Effector memory CD4-positive, alpha-beta T cell (primary cell): ENCODE measurements at regions not wholly inside any gene's neighbourhood (a gene's known extent, or its start where the extent isn't known, plus 50 kb on each side); places are given as distances from the start of the nearest gene placed in this dataset.

ENCODE experiments used
- DNase-seq, 3 donors: peaks; one replicate each; pipeline ENCODE4 v3.0.0-alpha.2; 2020
- H3K27ac ChIP-seq: 2 replicates; pipeline ENCODE4 v1.7.0; 2013; ENCODE audit warnings: mild to moderate bottlenecking, low read length, moderate library complexity; ENCODE audit not compliant: insufficient read depth, poor library complexity, severe bottlenecking
- H3K27me3 ChIP-seq: replicated peaks from 2 replicates; pipeline ENCODE4 v1.7.0; 2013; ENCODE audit warnings: mild to moderate bottlenecking, low read length; ENCODE audit not compliant: insufficient read depth, control insufficient read depth, poor library complexity, severe bottlenecking
- H3K36me3 ChIP-seq: 2 replicates; pipeline ENCODE4 v1.7.0; 2013; ENCODE audit warnings: mild to moderate bottlenecking, low read length, moderate library complexity; ENCODE audit not compliant: control insufficient read depth, insufficient read depth
- H3K4me1 ChIP-seq: 2 replicates; pipeline ENCODE4 v1.7.0; 2013; ENCODE audit warnings: low read length, mild to moderate bottlenecking; ENCODE audit not compliant: control insufficient read depth, insufficient read depth, poor library complexity, severe bottlenecking
- H3K4me3 ChIP-seq: 2 replicates; pipeline ENCODE4 v1.7.0; 2013; ENCODE audit warnings: low read length, low read depth, mild to moderate bottlenecking; ENCODE audit not compliant: insufficient read depth, poor library complexity, severe bottlenecking
- H3K9me3 ChIP-seq: 2 replicates; pipeline ENCODE4 v1.7.0; 2013; ENCODE audit warnings: mild to moderate bottlenecking, low read length, moderate library complexity; ENCODE audit not compliant: control insufficient read depth

DNA sequence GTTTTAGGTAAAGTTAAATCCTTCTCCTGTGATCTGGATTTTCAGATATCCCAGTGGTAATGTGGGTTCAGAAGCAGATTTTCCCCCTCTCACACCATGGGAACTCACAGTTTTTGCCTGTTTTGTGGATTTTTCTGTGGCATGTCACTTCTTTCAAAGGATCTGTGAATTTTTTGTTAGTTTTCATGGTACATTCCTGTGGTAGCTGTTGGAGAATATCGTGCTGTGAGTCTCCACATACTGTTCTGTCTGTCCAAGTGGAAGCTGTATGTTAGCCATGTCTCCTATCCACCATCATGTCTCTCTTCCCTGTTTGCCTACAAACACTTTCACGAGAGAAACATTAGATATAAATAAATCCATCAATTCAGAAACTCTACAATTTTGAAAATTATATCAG lies 378.7 kb upstream of the ADGRB3 start:
- Histone ChIP-seq H3K27ac (no peak overlapping the region), H3K9me3 (no peaks in the 10 kb centered on the region), H3K4me3 (no peak overlapping the region), H3K36me3 (no peaks in the 10 kb centered on the region), H3K4me1 (no peaks in the 10 kb centered on the region), H3K27me3 (no peaks in the 10 kb centered on the region)
- DNase-seq, result no peak

DNA sequence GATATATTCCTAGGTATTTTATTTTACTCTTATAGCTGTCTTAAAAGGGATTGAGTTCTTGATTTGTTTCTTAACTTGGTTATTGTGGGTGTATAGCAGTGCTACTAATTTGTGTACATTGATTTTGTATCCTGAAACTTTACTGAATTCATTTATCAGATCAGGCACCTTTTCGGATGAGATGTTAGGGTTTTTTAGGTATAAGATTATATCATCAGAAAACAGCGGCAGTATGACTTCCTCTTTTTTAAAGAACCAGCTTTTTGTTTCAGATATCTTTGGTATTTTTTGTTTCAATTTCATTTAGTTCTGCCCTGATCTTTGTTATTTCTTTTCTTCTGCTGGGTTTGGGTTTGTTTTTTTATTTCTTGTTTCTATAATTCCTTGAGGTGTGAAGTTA lies 382.4 kb upstream of the ADGRB3 start:
- no peaks in the 10 kb centered on the region for H3K27me3 ChIP-seq
- no peaks in the 10 kb centered on the region for H3K4me1 ChIP-seq
- DNase-seq, result no peak
- H3K27ac ChIP-seq, result no peak overlapping the region
- H3K9me3 ChIP-seq, result no peaks in the 10 kb centered on the region
- H3K36me3 ChIP-seq, result no peaks in the 10 kb centered on the region
- no peak overlapping the region for H3K4me3 ChIP-seq

GRCh38 chr6:68247782-68248181 lies 387.3 kb upstream of the ADGRB3 start:
- H3K4me3 ChIP-seq, result no peak overlapping the region
- no peaks in the 10 kb centered on the region for H3K36me3 ChIP-seq
- no peak for DNase-seq
- no peaks in the 10 kb centered on the region for H3K27me3 ChIP-seq
- no peak overlapping the region for H3K27ac ChIP-seq
- H3K4me1 ChIP-seq, result no peaks in the 10 kb centered on the region
- H3K9me3 ChIP-seq, result no peaks in the 10 kb centered on the region

GRCh38 chr6:68240726-68241125 lies 394.4 kb upstream of the ADGRB3 start:
- H3K9me3 ChIP-seq, result no peaks in the 10 kb centered on the region
- H3K4me3 ChIP-seq, result no peak overlapping the region
- H3K27me3 ChIP-seq, result no peaks in the 10 kb centered on the region
- no peak for DNase-seq
- H3K4me1 ChIP-seq, result no peaks in the 10 kb centered on the region
- H3K36me3 ChIP-seq, result no peaks in the 10 kb centered on the region
- no peak overlapping the region for H3K27ac ChIP-seq

- Histone ChIP-seq H3K4me1 (no peaks in the 10 kb centered on the region), H3K9me3 (no peaks in the 10 kb centered on the region), H3K27ac (no peak overlapping the region), H3K4me3 (no peak overlapping the region), H3K27me3 (no peaks in the 10 kb centered on the region), H3K36me3 (no peaks in the 10 kb centered on the region)
- no peak for DNase-seq
Measured at GRCh38 chr6:68239034-68239433, 396.0 kb upstream of the ADGRB3 start.

DNA sequence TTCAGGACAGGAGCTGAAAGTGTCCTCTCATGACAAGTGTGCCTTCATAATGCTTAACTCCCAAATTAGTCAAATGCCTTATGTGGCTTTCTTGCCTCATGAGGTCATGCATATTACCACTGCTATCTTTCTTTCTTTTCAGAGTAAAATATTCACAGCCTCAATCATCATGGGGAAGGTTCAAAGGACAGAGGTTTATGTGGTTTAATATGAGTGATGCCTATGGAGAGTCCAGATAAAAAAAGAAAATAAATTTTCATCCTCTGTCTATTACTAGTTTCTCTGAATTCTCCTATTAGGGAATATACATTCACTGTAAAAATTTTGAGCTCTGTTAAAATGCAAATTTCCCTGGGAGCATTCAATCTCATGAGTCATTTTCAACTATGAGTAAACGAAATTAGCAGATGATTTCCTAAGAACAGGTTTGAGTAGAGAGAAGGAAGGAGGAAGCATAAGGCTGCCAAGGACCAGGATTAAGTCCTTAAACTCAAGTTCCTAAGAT lies 396.9 kb upstream of the ADGRB3 start:
- no peak for DNase-seq
- H3K36me3 ChIP-seq, result no peaks in the 10 kb centered on the region
- H3K4me3 ChIP-seq, result no peak overlapping the region
- H3K27me3 ChIP-seq, result no peaks in the 10 kb centered on the region
- no peaks in the 10 kb centered on the region for H3K9me3 ChIP-seq
- no peak overlapping the region for H3K27ac ChIP-seq
- no peaks in the 10 kb centered on the region for H3K4me1 ChIP-seq

DNA sequence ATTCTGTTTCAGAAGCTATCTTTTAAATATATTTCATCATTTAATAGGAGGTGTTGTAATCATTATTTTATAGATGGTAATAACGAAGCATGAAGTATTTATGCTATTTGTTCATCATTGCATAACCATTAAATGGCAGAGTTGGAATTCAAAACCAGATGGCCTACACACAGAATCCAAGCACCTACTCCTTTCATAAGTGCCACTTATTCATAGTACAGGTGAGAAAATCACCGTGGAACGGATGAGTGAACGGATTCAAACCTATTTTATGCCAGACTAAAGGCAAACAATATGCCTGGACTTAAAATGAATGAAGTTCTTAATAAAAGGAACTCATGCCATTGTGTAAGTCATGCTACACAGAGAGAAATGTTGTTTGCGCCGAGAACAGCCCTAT lies 397.9 kb upstream of the ADGRB3 start:
- Histone ChIP-seq H3K9me3 (no peaks in the 10 kb centered on the region), H3K36me3 (no peaks in the 10 kb centered on the region), H3K27ac (no peak overlapping the region), H3K4me3 (no peak overlapping the region), H3K4me1 (no peaks in the 10 kb centered on the region), H3K27me3 (no peaks in the 10 kb centered on the region)
- no peak for DNase-seq

- Histone ChIP-seq H3K4me3 (no peak overlapping the region), H3K9me3 (no peaks in the 10 kb centered on the region), H3K36me3 (no peaks in the 10 kb centered on the region), H3K4me1 (no peaks in the 10 kb centered on the region), H3K27ac (no peak overlapping the region), H3K27me3 (no peaks in the 10 kb centered on the region)
- DNase-seq, result no peak
Measured at GRCh38 chr6:68235326-68235784, 399.7 kb upstream of the ADGRB3 start.

DNA sequence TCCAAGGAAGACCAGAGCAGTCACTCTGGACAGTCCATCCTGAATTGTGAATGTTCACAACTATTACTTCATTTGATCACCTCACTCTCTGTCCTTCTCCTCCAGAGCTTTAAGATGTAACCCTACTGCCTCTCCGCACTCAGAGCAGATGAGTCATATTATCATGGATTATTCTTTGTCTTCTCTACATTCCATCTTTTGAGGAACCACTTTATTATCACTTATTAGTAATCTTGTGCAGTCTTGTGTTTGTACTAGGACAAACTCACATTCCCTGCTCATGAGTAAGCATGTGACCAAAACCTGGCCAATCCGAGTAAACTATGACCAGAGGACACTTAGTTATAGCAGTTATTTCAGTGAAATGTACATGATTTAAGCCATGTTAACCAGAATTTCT lies 401.5 kb upstream of the ADGRB3 start:
- no peak overlapping the region for H3K27ac ChIP-seq
- H3K4me1 ChIP-seq, result no peaks in the 10 kb centered on the region
- no peaks in the 10 kb centered on the region for H3K36me3 ChIP-seq
- H3K4me3 ChIP-seq, result no peak overlapping the region
- H3K9me3 ChIP-seq, result no peaks in the 10 kb centered on the region
- no peak for DNase-seq
- no peaks in the 10 kb centered on the region for H3K27me3 ChIP-seq

DNA sequence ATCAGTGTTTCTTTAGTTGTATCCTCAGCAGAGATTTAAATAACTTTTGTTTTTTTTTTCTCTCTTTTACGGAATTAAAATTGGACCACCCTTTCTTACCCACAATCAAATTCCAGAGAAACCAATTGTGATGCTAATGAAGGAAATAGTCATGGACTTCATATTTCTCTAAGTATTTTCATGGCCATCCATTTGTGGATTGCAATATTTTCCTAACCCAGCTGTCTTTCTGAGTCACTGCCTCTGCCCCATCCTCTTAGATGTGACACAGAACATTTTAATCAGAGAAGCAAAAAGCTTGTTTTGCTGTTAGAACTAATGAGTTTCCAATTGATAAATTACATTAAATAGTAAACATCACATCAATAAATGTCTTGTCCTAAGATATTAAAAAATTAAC lies 405.5 kb upstream of the ADGRB3 start:
- Histone ChIP-seq H3K27me3 (no peaks in the 10 kb centered on the region), H3K9me3 (no peaks in the 10 kb centered on the region), H3K36me3 (no peaks in the 10 kb centered on the region), H3K4me3 (no peak overlapping the region), H3K27ac (no peak overlapping the region), H3K4me1 (no peaks in the 10 kb centered on the region)
- no peak for DNase-seq

- Histone ChIP-seq H3K9me3 (no peaks in the 10 kb centered on the region), H3K36me3 (no peaks in the 10 kb centered on the region), H3K27ac (no peak overlapping the region), H3K4me1 (no peaks in the 10 kb centered on the region), H3K4me3 (no peak overlapping the region), H3K27me3 (no peaks in the 10 kb centered on the region)
- no peak for DNase-seq
Measured at GRCh38 chr6:68226460-68226859, 408.6 kb upstream of the ADGRB3 start.
